H1 (cell line): ENCODE measurements at regions not wholly inside any gene's neighbourhood (a gene's known extent, or its start where the extent isn't known, plus 50 kb on each side); places are given as distances from the start of the nearest gene placed in this dataset.

Experiments
- CTCF ChIA-PET: fragments of 300-600 bp; sonication (Branson Sonifier 250); formaldehyde crosslinking; loops from one replicate; lab custom pipeline; 2021; ENCODE audit not compliant: partially characterized antibody; lab: Charles Lee
- POLR2A ChIA-PET: fragments of 300-600 bp; sonication (Branson Sonifier 250); formaldehyde crosslinking; loops from one replicate; lab custom pipeline; 2021; ENCODE audit warnings: inconsistent platforms; ENCODE audit not compliant: partially characterized antibody; lab: Charles Lee
- DNase-seq, 2 experiments: peaks; one replicate each; pipeline versions ENCODE4 v3.0.0 to v3.0.0-alpha.2; 2010 to 2022; ENCODE audit warnings: low spot score in 2 of 2, low read depth in 1 of 2, mixed read lengths in 1 of 2
- FAIRE-seq: peaks from 2 replicates; lab custom pipeline; 2011; peaks lifted over from hg19 to GRCh38; lab: Jason Lieb, UNC
- H2AFZ ChIP-seq: 2 replicates; pipeline ENCODE4 v1.8.1; 2012; ENCODE audit warnings: low read length, inconsistent platforms
- H2AK5ac ChIP-seq: 2 replicates; pipeline ENCODE4 v1.6.1; 2013; ENCODE audit warnings: low read depth, low read length
- H2BK120ac ChIP-seq: replicated peaks from 2 replicates; pipeline ENCODE3; 2013; ENCODE audit warnings: low read depth, low read length, inconsistent platforms
- H2BK12ac ChIP-seq: 2 replicates; pipeline ENCODE4 v1.6.1; 2013; ENCODE audit warnings: low read depth, low read length
- H2BK15ac ChIP-seq: 2 replicates; pipeline ENCODE4 v1.6.1; 2013; ENCODE audit warnings: low read length
- H2BK20ac ChIP-seq: 2 replicates; pipeline ENCODE4 v1.6.1; 2013; ENCODE audit warnings: low read length
- H2BK5ac ChIP-seq: 2 replicates; pipeline ENCODE4 v1.6.1; 2013; ENCODE audit warnings: low read depth, low read length
- H3K14ac ChIP-seq: 2 replicates; pipeline ENCODE4 v1.6.1; 2013; ENCODE audit warnings: inconsistent platforms; ENCODE audit not compliant: insufficient read length
- H3K18ac ChIP-seq: 2 replicates; pipeline ENCODE4 v1.6.1; 2013; ENCODE audit warnings: low read length; ENCODE audit errors: extremely low read depth
- H3K23ac ChIP-seq: 2 replicates; pipeline ENCODE4 v1.6.1; 2013; ENCODE audit warnings: inconsistent platforms; ENCODE audit not compliant: insufficient read length
- H3K23me2 ChIP-seq: 2 replicates; pipeline ENCODE4 v1.6.1; 2013; ENCODE audit warnings: low read depth, low read length
- H3K27ac ChIP-seq: 2 replicates; pipeline ENCODE4 v1.6.1; 2011; ENCODE audit warnings: low read depth, low read length, inconsistent platforms
- H3K27me3 ChIP-seq, 4 experiments: replicated peaks in 1 of 4; 1 replicate in 1 of 4; 2 replicates in 3 of 4; pipeline versions ENCODE4 v1.6.1 to v1.8.1; 2011 to 2013; ENCODE audit warnings: low read length in 3 of 4, mild to moderate bottlenecking in 3 of 4, inconsistent platforms in 2 of 4, mixed read lengths in 2 of 4, moderate library complexity in 1 of 4; ENCODE audit not compliant: control insufficient read depth in 3 of 4, insufficient read depth in 3 of 4; ENCODE audit errors: extremely low read depth in 1 of 4
- H3K36me3 ChIP-seq, 4 experiments: 2 replicates each; pipeline versions ENCODE4 v1.6.1 to v1.8.1; 2011 to 2013; ENCODE audit warnings: mild to moderate bottlenecking in 4 of 4, low read length in 3 of 4, moderate library complexity in 2 of 4, control low read depth in 1 of 4, inconsistent platforms in 1 of 4; ENCODE audit not compliant: insufficient read depth in 4 of 4, control insufficient read depth in 2 of 4
- H3K4ac ChIP-seq: replicated peaks from 2 replicates; pipeline ENCODE3; 2013; ENCODE audit warnings: low read length, low read depth, mixed read lengths, inconsistent platforms; ENCODE audit not compliant: insufficient read length
- H3K4me1 ChIP-seq, 4 experiments: replicated peaks in 1 of 4; 1 replicate in 1 of 4; 2 replicates in 3 of 4; pipeline versions ENCODE4 v1.6.1 to v1.8.1; 2011 to 2013; ENCODE audit warnings: low read length in 3 of 4, inconsistent platforms in 2 of 4, mixed read lengths in 1 of 4; ENCODE audit not compliant: insufficient read depth in 4 of 4, control insufficient read depth in 3 of 4
- H3K4me2 ChIP-seq, 2 experiments: 2 replicates each; pipeline versions ENCODE4 v1.6.1 to v1.8.1; 2011 to 2013; ENCODE audit warnings: low read depth in 2 of 2, low read length in 2 of 2, control low read depth in 1 of 2, inconsistent platforms in 1 of 2, mild to moderate bottlenecking in 1 of 2; ENCODE audit not compliant: insufficient read depth in 1 of 2
- H3K4me3 ChIP-seq, 4 experiments: fragments of 200-600, 300-600 bp in 1 of 4; sonication (generic), shearing (Covaris generic), sonication (Bioruptor Twin) in 1 of 4; 2 replicates each; pipeline versions ENCODE4 v1.5.1 to v1.8.1; 2011 to 2016; ENCODE audit warnings: low read length in 4 of 4, low read depth in 3 of 4, control low read depth in 2 of 4, inconsistent platforms in 2 of 4, mild to moderate bottlenecking in 2 of 4, mixed read lengths in 1 of 4, moderate library complexity in 1 of 4; ENCODE audit not compliant: insufficient read depth in 2 of 4; ENCODE audit errors: extremely low read depth in 1 of 4
- H3K56ac ChIP-seq: replicated peaks from 2 replicates; pipeline ENCODE3; 2013; ENCODE audit warnings: low read depth, mild to moderate bottlenecking, mixed read lengths, low read length, inconsistent platforms; ENCODE audit not compliant: insufficient read length
- H3K79me1 ChIP-seq: 2 replicates; pipeline ENCODE4 v1.6.1; 2013; ENCODE audit warnings: low read depth, low read length, control low read depth
- H3K79me2 ChIP-seq, 2 experiments: 2 replicates each; pipeline versions ENCODE4 v1.6.1 to v1.8.1; 2012 to 2013; ENCODE audit warnings: low read length in 2 of 2, mild to moderate bottlenecking in 2 of 2, inconsistent platforms in 1 of 2; ENCODE audit not compliant: insufficient read depth in 2 of 2, control insufficient read depth in 1 of 2
- H3K9ac ChIP-seq, 4 experiments: replicated peaks in 1 of 4; 1 replicate in 1 of 4; 2 replicates in 3 of 4; pipeline versions ENCODE4 v1.6.1 to v1.8.1; 2011 to 2013; ENCODE audit warnings: low read depth in 3 of 4, low read length in 3 of 4, control low read depth in 2 of 4, mild to moderate bottlenecking in 2 of 4, moderate library complexity in 2 of 4, inconsistent platforms in 1 of 4; ENCODE audit errors: extremely low read depth in 1 of 4
- H3K9me3 ChIP-seq, 2 experiments: 2 replicates each; pipeline versions ENCODE4 v1.6.1 to v1.8.1; 2012 to 2013; ENCODE audit warnings: mild to moderate bottlenecking in 2 of 2, moderate library complexity in 2 of 2, control low read depth in 1 of 2, inconsistent platforms in 1 of 2, low read depth in 1 of 2, low read length in 1 of 2, mixed read lengths in 1 of 2; ENCODE audit not compliant: insufficient read depth in 2 of 2
- H4K20me1 ChIP-seq, 2 experiments: replicated peaks in 1 of 2; 2 replicates each; pipeline versions ENCODE3 to v1.8.1; 2011 to 2013; ENCODE audit warnings: inconsistent platforms in 2 of 2, low read length in 2 of 2, mild to moderate bottlenecking in 1 of 2; ENCODE audit not compliant: insufficient read depth in 2 of 2, control insufficient read depth in 1 of 2
- H4K5ac ChIP-seq: 2 replicates; pipeline ENCODE4 v1.6.1; 2013; ENCODE audit warnings: low read length, low read depth, mixed read lengths, inconsistent platforms; ENCODE audit not compliant: insufficient read length
- H4K8ac ChIP-seq: 2 replicates; pipeline ENCODE4 v1.8.0; 2013; ENCODE audit warnings: mild to moderate bottlenecking, moderate library complexity, low read length, inconsistent platforms; ENCODE audit not compliant: insufficient read depth; ENCODE audit errors: extremely low read depth
- H4K91ac ChIP-seq: replicated peaks from 2 replicates; pipeline ENCODE3; 2013; ENCODE audit warnings: low read length, mixed read lengths, inconsistent platforms; ENCODE audit not compliant: insufficient read length
- CHD1 ChIP-seq: IDR thresholded peaks from 2 replicates; pipeline ENCODE4 v1.6.1; 2012; ENCODE audit warnings: low read depth, low read length, improper control_type of control experiment
- MAX ChIP-seq: IDR thresholded peaks from 2 replicates; pipeline ENCODE4 v1.6.1; 2012; ENCODE audit warnings: inconsistent platforms
- NANOG ChIP-seq: IDR thresholded peaks from 2 replicates; pipeline ENCODE4 v1.6.1; 2011; ENCODE audit warnings: low read length, low read depth, mild to moderate bottlenecking, inconsistent platforms; ENCODE audit not compliant: insufficient read depth, poor library complexity, severe bottlenecking

GRCh38 chr6:159351707-159352106, 182.5 kb downstream of the FNDC1 start:
- Histone ChIP-seq H4K20me1 (no peaks in the 10 kb centered on the region), H4K91ac (no peak overlapping the region), H3K23me2 (no peaks in the 10 kb centered on the region), H2BK15ac (no peak overlapping the region), H3K9me3 (peaks cover 83 to 91% of the 10 kb centered on the region in 2 experiments), H3K4ac (no peak overlapping the region), H3K9ac (no peak overlapping the region), H3K56ac (no peak overlapping the region), H2BK12ac (no peak overlapping the region), H4K8ac (no peak overlapping the region), H4K5ac (no peak overlapping the region), H3K4me2 (no peak overlapping the region), H2AFZ (no peak overlapping the region), H3K27me3 (no peaks in the 10 kb centered on the region), H3K27ac (no peak overlapping the region), H3K4me3 (no peak overlapping the region), H3K79me1 (no peaks in the 10 kb centered on the region), H3K23ac (no peak overlapping the region), H2BK5ac (no peak overlapping the region), H3K18ac (no peak overlapping the region), H2BK20ac (no peak overlapping the region), H3K4me1 (no peaks in the 10 kb centered on the region), H3K79me2 (no peaks in the 10 kb centered on the region), H3K36me3 (no peaks in the 10 kb centered on the region), H2BK120ac (no peak overlapping the region), H2AK5ac (no peak overlapping the region), H3K14ac (no peak overlapping the region)
- CTCF ChIA-PET: no interaction called here
- no peak for FAIRE-seq
- no peak for DNase-seq
- POLR2A ChIA-PET: no interaction called here
- no peak for TF ChIP-seq CHD1
- TF ChIP-seq MAX: no peak
- TF ChIP-seq NANOG: no peak
